AG09309 (cell line): ENCODE measurements at regions not wholly inside any gene's neighbourhood (a gene's known extent, or its start where the extent isn't known, plus 50 kb on each side); places are given as distances from the start of the nearest gene placed in this dataset.
A peak's percentile ranks its signal among the peaks of the same experiment; 100 is the strongest.
"Not testable (repeated sequence)": the region's sequence is repeated elsewhere in the genome, so short reads cannot be mapped to it uniquely, and the experiment has no call there.

Experiments
- DNase-seq: peaks from one replicate; pipeline ENCODE4 v3.0.0-alpha.2; 2010; ENCODE audit warnings: low read depth
- H3K4me3 ChIP-seq: 2 replicates; pipeline ENCODE4 v1.5.1; 2011; ENCODE audit warnings: mild to moderate bottlenecking, low read depth, low read length, moderate library complexity; ENCODE audit not compliant: control insufficient read depth
- CTCF ChIP-seq: IDR thresholded peaks from 2 replicates; pipeline ENCODE4 v1.5.1; 2011; ENCODE audit warnings: mild to moderate bottlenecking, low read depth, low read length, inconsistent platforms; ENCODE audit not compliant: insufficient read depth, control insufficient read depth; ENCODE audit errors: missing control alignments

- H3K4me3 ChIP-seq: peak overlapping the region; percentile 80
- TF ChIP-seq CTCF: no peak
- peak; percentile 99 for DNase-seq
Measured at GRCh38 chr6:27838058-27838944, 73.9 kb downstream of the OR2B2 start.

- no peak for DNase-seq
- TF ChIP-seq CTCF: no peak
- H3K4me3 ChIP-seq: peak overlapping the region; percentile 80
Measured at GRCh38 chr6:27837625-27838057, 74.6 kb downstream of the OR2B2 start.

DNA sequence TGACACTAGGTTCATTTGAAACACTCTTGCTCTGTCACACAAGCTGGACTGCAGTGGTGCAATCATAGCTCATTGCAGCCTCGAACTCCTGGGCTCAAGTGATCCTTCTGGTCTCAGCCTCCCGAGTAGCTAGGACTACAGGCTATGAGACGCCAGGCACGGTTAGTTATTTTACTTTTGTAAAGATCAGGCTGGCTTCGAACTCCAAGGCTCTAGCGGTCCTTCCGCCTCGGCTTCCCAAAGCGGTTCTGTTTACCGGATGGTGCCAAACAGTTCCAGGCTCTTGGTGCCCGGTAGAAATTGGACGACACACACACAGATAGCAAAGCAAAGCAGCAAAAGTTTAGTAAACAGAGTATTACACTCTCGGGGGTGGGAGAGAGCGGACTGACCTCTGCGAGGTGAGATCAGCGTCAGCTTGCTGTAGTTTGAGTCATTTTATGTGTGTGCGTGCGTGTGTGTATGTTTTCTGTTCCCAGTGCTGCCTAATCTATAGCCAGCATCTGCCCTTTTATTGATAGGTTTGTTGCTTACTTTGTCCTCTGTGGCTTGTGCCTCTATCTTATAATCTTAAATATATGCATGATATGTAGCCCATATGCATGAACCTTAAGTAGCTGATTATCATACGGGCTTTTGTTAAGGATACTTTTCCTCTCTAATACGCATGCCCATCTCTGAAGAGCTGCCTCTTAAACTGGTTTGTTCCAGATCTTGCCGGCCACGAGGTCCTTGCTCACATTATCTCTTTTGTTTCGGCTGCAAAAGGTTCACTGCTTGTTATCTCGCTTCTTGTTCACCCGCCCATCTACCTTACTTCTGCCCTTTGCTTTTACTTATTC lies 75.2 kb downstream of the OR2B2 start:
- DNase-seq: peak; percentile 52
- no peak for TF ChIP-seq CTCF
- peak overlapping the region; percentile 80 for H3K4me3 ChIP-seq

DNA sequence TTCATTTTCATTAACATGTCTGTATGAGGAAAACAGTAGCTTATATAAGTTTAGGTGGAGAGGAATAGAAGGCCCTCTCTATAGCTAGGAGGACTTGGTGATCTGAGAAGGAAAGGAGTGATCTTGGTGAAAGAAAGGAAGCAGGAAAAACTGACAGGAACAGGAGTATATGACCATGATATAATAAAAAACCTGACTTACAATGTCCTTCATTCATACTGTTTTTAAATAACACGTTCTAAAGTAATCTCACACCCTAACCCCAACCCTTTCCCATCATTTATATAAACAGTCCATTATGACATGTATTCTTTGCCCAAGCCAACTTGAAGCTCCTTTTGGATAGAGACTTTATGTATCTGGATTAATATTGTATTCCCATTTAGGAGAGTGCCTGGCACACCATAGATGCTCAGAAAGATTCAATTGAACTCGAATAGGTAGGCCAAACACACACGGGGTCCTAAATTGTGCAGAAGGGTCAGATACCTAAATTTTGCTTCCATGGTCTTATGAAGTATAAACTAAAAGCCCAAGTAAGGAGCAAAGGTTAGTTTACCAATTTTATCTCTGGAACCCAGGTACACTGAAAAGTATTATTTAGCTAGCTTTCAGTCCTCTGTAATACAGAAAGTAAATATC lies 75.9 kb downstream of the OR2B2 start:
- TF ChIP-seq CTCF: no peak
- no peak for DNase-seq
- H3K4me3 ChIP-seq: peak overlapping the region; percentile 80

GRCh38 chr6:27834879-27835549 lies 77.2 kb downstream of the OR2B2 start:
- DNase-seq: no peak
- no peak overlapping the region for H3K4me3 ChIP-seq
- TF ChIP-seq CTCF: no peak

- TF ChIP-seq CTCF: no peak
- no peak for DNase-seq
Measured at GRCh38 chr6:27834384-27834783, 77.8 kb downstream of the OR2B2 start.

GRCh38 chr6:27831434-27832081 lies 80.6 kb downstream of the OR2B2 start:
- not testable (repeated sequence) for DNase-seq
- H3K4me3 ChIP-seq: peak overlapping the region; percentile 34

More at GRCh38 chr6:27834384-27834783, 77.8 kb downstream of the OR2B2 start:
- H3K4me3 ChIP-seq: no peak overlapping the region

DNA sequence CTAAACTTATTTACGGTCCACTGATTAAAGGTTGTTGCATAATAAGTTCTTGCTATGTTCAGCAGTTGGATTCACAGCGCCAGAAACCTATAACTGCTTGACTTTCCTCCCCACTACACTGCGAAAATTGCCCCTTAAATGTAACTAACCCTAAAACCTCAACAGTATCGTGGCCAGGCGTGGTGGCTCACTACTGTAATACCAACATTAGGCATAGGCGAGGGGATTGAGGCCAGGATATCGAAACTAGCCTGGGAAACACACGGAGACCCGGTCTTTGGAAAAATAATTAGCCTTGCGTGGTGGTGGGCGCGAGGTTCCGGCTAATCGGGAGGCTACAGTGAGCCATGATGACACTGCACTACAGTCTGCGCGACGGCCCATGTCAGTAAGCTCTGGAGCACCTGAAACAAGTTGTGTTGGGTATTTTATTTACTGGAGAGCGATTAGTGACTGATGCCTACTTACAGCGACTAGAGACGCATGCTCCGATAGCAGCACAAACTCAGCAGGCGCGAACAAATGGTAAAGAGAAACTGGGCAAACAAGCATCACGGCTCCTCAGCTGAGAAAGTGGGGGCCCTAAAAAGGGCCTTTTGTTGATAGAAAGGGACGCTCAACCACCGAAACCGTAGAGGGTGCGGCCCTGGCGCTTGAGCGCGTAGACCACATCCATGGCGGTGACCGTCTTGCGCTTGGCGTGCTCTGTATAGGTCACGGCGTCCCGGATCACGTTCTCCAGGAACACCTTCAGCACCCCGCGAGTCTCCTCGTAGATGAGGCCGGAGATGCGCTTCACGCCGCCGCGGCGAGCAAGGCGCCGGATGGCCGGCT lies 81.4 kb downstream of the OR2B2 start:
- H3K4me3 ChIP-seq: peak overlapping the region; percentile 39
- not testable (repeated sequence) for DNase-seq
